NCI-H187 treated with DMSO at 0.1 percent for 48 hours (cell line): ENCODE measurements at regions not wholly inside any gene's neighbourhood (a gene's known extent, or its start where the extent isn't known, plus 50 kb on each side); places are given as distances from the start of the nearest gene placed in this dataset.
A peak's percentile ranks its signal among the peaks of the same experiment; 100 is the strongest.

Experiments
- DNase-seq: peaks from one replicate; lab custom pipeline; 2025; lab: John Stamatoyannopoulos, UW

GRCh38 chr5:5005353-5005752 lies 134.8 kb upstream of the ADAMTS16 start:
- no peak for DNase-seq

GRCh38 chr5:5006548-5006947 lies 133.6 kb upstream of the ADAMTS16 start:
- no peak for DNase-seq

- DNase-seq, result no peak
These were observed 130.9 kb upstream of the ADAMTS16 start for GRCh38 chr5:5009240-5009639.

- no peak for DNase-seq
These were observed 129.0 kb upstream of the ADAMTS16 start for GRCh38 chr5:5011151-5011550.

- no peak for DNase-seq
These were observed 125.4 kb upstream of the ADAMTS16 start for GRCh38 chr5:5014586-5015235.

- DNase-seq, result no peak
These were observed 122.1 kb upstream of the ADAMTS16 start for GRCh38 chr5:5017827-5018577.

- DNase-seq, result no peak
These were observed 121.6 kb upstream of the ADAMTS16 start for GRCh38 chr5:5018578-5018970.

- DNase-seq, result no peak
These were observed 118.7 kb upstream of the ADAMTS16 start for GRCh38 chr5:5021436-5021835.

- no peak for DNase-seq
These were observed 114.9 kb upstream of the ADAMTS16 start for GRCh38 chr5:5025098-5025773.

GRCh38 chr5:5025774-5026408 lies 114.2 kb upstream of the ADAMTS16 start:
- DNase-seq, result peak; percentile 52

- DNase-seq, result no peak
These were observed 113.7 kb upstream of the ADAMTS16 start for GRCh38 chr5:5026409-5026785.

GRCh38 chr5:5031665-5032064 lies 108.5 kb upstream of the ADAMTS16 start:
- DNase-seq, result no peak

- DNase-seq, result no peak
These were observed 102.5 kb upstream of the ADAMTS16 start for GRCh38 chr5:5037674-5038073.

GRCh38 chr5:5039918-5040317 lies 100.2 kb upstream of the ADAMTS16 start:
- no peak for DNase-seq

- no peak for DNase-seq
These were observed 99.4 kb upstream of the ADAMTS16 start for GRCh38 chr5:5040712-5041111.

GRCh38 chr5:5042806-5043205 lies 97.3 kb upstream of the ADAMTS16 start:
- no peak for DNase-seq

GRCh38 chr5:5043346-5043745 lies 96.8 kb upstream of the ADAMTS16 start:
- DNase-seq, result no peak

- DNase-seq, result no peak
These were observed 95.8 kb upstream of the ADAMTS16 start for GRCh38 chr5:5044247-5044840.

GRCh38 chr5:5046680-5047502 lies 93.2 kb upstream of the ADAMTS16 start:
- no peak for DNase-seq

GRCh38 chr5:5050801-5051200 lies 89.3 kb upstream of the ADAMTS16 start:
- no peak for DNase-seq

- no peak for DNase-seq
These were observed 84.4 kb upstream of the ADAMTS16 start for GRCh38 chr5:5055712-5056111.
